Aorta (tissue), 5 donors: ENCODE measurements at regions not wholly inside any gene's neighbourhood (a gene's known extent, or its start where the extent isn't known, plus 50 kb on each side); places are given as distances from the start of the nearest gene placed in this dataset.

Experiments used
- ATAC-seq: fragments of 200-7000 bp; cut with Tn5 transposase; one replicate; pipeline ENCODE4 v1.9.1; 2022; ENCODE audit warnings: moderate library complexity; ENCODE audit not compliant: low FRiP score
- DNase-seq, 2 donors: peaks; one replicate each; pipeline ENCODE4 v3.0.0-alpha.2; 2020
- H3K27ac ChIP-seq, 2 donors: one replicate each; pipeline ENCODE4 v1.5.1; 2013; ENCODE audit warnings: low read length in 2 of 2, mild to moderate bottlenecking in 2 of 2, moderate library complexity in 2 of 2, control low read depth in 1 of 2, inconsistent platforms in 1 of 2, low read depth in 1 of 2
- H3K27me3 ChIP-seq, 2 donors: one replicate each; pipeline ENCODE4 v1.6.1; 2013; ENCODE audit warnings: control low read depth in 1 of 2, low read length in 1 of 2, mild to moderate bottlenecking in 1 of 2, moderate library complexity in 1 of 2; ENCODE audit not compliant: insufficient read depth in 2 of 2, control insufficient read depth in 1 of 2
- H3K36me3 ChIP-seq, 2 donors: one replicate each; pipeline ENCODE4 v1.6.1; 2013; ENCODE audit warnings: control low read depth in 1 of 2, low read length in 1 of 2, mild to moderate bottlenecking in 1 of 2; ENCODE audit not compliant: insufficient read depth in 2 of 2, control insufficient read depth in 1 of 2
- H3K4me1 ChIP-seq, 2 donors: one replicate each; pipeline ENCODE4 v1.6.1; 2013; ENCODE audit warnings: low read length in 2 of 2, control low read depth in 1 of 2, mild to moderate bottlenecking in 1 of 2, moderate library complexity in 1 of 2; ENCODE audit not compliant: insufficient read depth in 2 of 2, control insufficient read depth in 1 of 2
- H3K4me3 ChIP-seq, 2 donors: one replicate each; pipeline ENCODE4 v1.5.1; 2013; ENCODE audit warnings: low read length in 2 of 2, control low read depth in 1 of 2, mild to moderate bottlenecking in 1 of 2
- H3K9me3 ChIP-seq: one replicate; pipeline ENCODE4 v1.6.1; 2013; ENCODE audit warnings: mild to moderate bottlenecking, low read length; ENCODE audit not compliant: control insufficient read depth
- WGBS, 2 donors: extraction: QIAGEN DNeasy Blood & Tissue Kit; methylation state at CpG; one replicate each; pipeline ENCODE4 v1.1.7; 2013; 5-methylcytosine and 5-hydroxymethylcytosine counted together
- intact Hi-C, 2 donors: fragments of 100-400 bp; cut with DNase I; formaldehyde crosslinking; loops; one replicate each; pipeline versions ENCODE4 v1.14.2 to v1.15.0; 2022
- donor health status: healthy with polysubstance abuse.
- donor health status: Bipolar disorder and iron deficiency.
- donor health status: DM: no; HTN: no; CAD: no.
- donor health status: DM: no; HTN: no; CAD: no.
- donor health status: DM: yes; HTN: yes; CAD: no.

GRCh38 chr1:4153571-4153970, 253.5 kb upstream of the C1orf174 start:
- H3K36me3 ChIP-seq, result no peaks in the 10 kb centered on the region
- no peaks in the 10 kb centered on the region for H3K4me1 ChIP-seq
- ATAC-seq (no peak), DNase-seq (no peak)
- H3K9me3 ChIP-seq, result no peaks in the 10 kb centered on the region
- WGBS, 2 donors, result 83% methylated on average over 5 of the region's 5 CpGs
- H3K27me3 ChIP-seq, result no peaks in the 10 kb centered on the region
- intact Hi-C loops, result no loop called here
- H3K4me3 ChIP-seq, result no peak overlapping the region
- H3K27ac ChIP-seq, result no peak overlapping the region

GRCh38 chr1:4156241-4156973, 256.3 kb upstream of the C1orf174 start:
- Histone ChIP-seq H3K27ac (no peak overlapping the region), H3K27me3 (no peaks in the 10 kb centered on the region), H3K4me3 (no peak overlapping the region), H3K4me1 (no peaks in the 10 kb centered on the region), H3K36me3 (no peaks in the 10 kb centered on the region), H3K9me3 (no peaks in the 10 kb centered on the region)
- WGBS, 2 donors, result 49 to 55% methylated on average over 14 of the region's 14 CpGs
- intact Hi-C loops, result no loop called here
- DNase-seq, result peak in 1 of 2 donors; percentile 45
- ATAC-seq, result no peak

GRCh38 chr1:4160181-4160580, 260.1 kb upstream of the C1orf174 start:
- peak in 1 of 2 donors; percentile 38 for DNase-seq
- no peaks in the 10 kb centered on the region for H3K36me3 ChIP-seq
- H3K9me3 ChIP-seq, result no peaks in the 10 kb centered on the region
- 84 to 85% methylated on average over 7 of the region's 7 CpGs for whole genome bisulfite sequencing, 2 donors
- no peak for ATAC-seq
- no peaks in the 10 kb centered on the region for H3K4me1 ChIP-seq
- H3K4me3 ChIP-seq, result no peak overlapping the region
- H3K27me3 ChIP-seq, result no peaks in the 10 kb centered on the region
- H3K27ac ChIP-seq, result no peak overlapping the region
- intact Hi-C loops, result no loop called here

GRCh38 chr1:4161366-4162006, 261.4 kb upstream of the C1orf174 start:
- WGBS, 2 donors, result 68 to 75% methylated on average over 26 to 29 of the region's 29 CpGs
- Histone ChIP-seq H3K4me3 (no peak overlapping the region), H3K27me3 (no peaks in the 10 kb centered on the region), H3K27ac (no peak overlapping the region), H3K4me1 (no peaks in the 10 kb centered on the region), H3K36me3 (no peaks in the 10 kb centered on the region), H3K9me3 (no peaks in the 10 kb centered on the region)
- ATAC-seq (no peak), DNase-seq (no peak)
- intact Hi-C loops, result no loop called here

- H3K4me1 ChIP-seq, result no peaks in the 10 kb centered on the region
- H3K36me3 ChIP-seq, result no peaks in the 10 kb centered on the region
- 60% methylated on average over 4 of the region's 4 CpGs for WGBS, 2 donors
- H3K27ac ChIP-seq, result no peak overlapping the region
- ATAC-seq (no peak), DNase-seq (no peak)
- H3K9me3 ChIP-seq, result no peaks in the 10 kb centered on the region
- H3K27me3 ChIP-seq, result no peaks in the 10 kb centered on the region
- no peak overlapping the region for H3K4me3 ChIP-seq
- intact Hi-C loops, result no loop called here
These were observed 264.9 kb upstream of the C1orf174 start for GRCh38 chr1:4164965-4165364.

- DNase-seq (no peak), ATAC-seq (no peak)
- no peaks in the 10 kb centered on the region for H3K9me3 ChIP-seq
- 65 to 68% methylated on average over 16 of the region's 16 CpGs for WGBS, 2 donors
- intact Hi-C loops, result no loop called here
- H3K27me3 ChIP-seq, result no peaks in the 10 kb centered on the region
- no peaks in the 10 kb centered on the region for H3K36me3 ChIP-seq
- no peaks in the 10 kb centered on the region for H3K4me1 ChIP-seq
- no peak overlapping the region for H3K4me3 ChIP-seq
- H3K27ac ChIP-seq, result no peak overlapping the region
These were observed 265.7 kb upstream of the C1orf174 start for GRCh38 chr1:4165686-4166300.

GRCh38 chr1:4166713-4167112, 266.6 kb upstream of the C1orf174 start:
- no peaks in the 10 kb centered on the region for H3K27me3 ChIP-seq
- DNase-seq, result no peak
- intact Hi-C loops, result no loop called here

GRCh38 chr1:4169991-4170390, 269.9 kb upstream of the C1orf174 start:
- no peaks in the 10 kb centered on the region for H3K9me3 ChIP-seq
- H3K36me3 ChIP-seq, result no peaks in the 10 kb centered on the region
- H3K27ac ChIP-seq, result no peak overlapping the region
- 78 to 83% methylated on average over 6 of the region's 6 CpGs for WGBS, 2 donors
- no peak for ATAC-seq
- H3K27me3 ChIP-seq, result no peaks in the 10 kb centered on the region
- DNase-seq, result no peak
- H3K4me1 ChIP-seq, result no peaks in the 10 kb centered on the region
- H3K4me3 ChIP-seq, result no peak overlapping the region
- intact Hi-C loops, result no loop called here

More at GRCh38 chr1:4166713-4167112, 266.6 kb upstream of the C1orf174 start:
- Histone ChIP-seq H3K4me3 (no peak overlapping the region), H3K4me1 (no peaks in the 10 kb centered on the region), H3K27ac (no peak overlapping the region), H3K36me3 (no peaks in the 10 kb centered on the region), H3K9me3 (no peaks in the 10 kb centered on the region)
- ATAC-seq, result no peak
- 6 to 15% methylated on average over 5 of the region's 5 CpGs for WGBS, 2 donors
